Loucy (cell line): ENCODE measurements at regions not wholly inside any gene's neighbourhood (a gene's known extent, or its start where the extent isn't known, plus 50 kb on each side); places are given as distances from the start of the nearest gene placed in this dataset.

Experiments
- H2AFZ ChIP-seq: fragments of 200-600 bp; sonication (generic); 2 replicates; pipeline ENCODE4 v1.6.0; 2016; ENCODE audit warnings: antibody characterized with exemption, mild to moderate bottlenecking, low read length, moderate library complexity
- H3F3A ChIP-seq: fragments of 200-600 bp; 2 replicates; pipeline ENCODE4 v1.6.0; 2016; ENCODE audit warnings: antibody characterized with exemption, low read depth, mild to moderate bottlenecking
- H3K27me3 ChIP-seq: fragments of 200-600 bp; sonication (generic); 2 replicates; pipeline ENCODE4 v1.6.1; 2014; ENCODE audit warnings: low read length, mild to moderate bottlenecking; ENCODE audit not compliant: insufficient read depth, poor library complexity, severe bottlenecking
- H3K36me3 ChIP-seq: fragments of 200-600 bp; sonication (generic); 2 replicates; pipeline ENCODE4 v1.6.1; 2016; ENCODE audit warnings: low read length; ENCODE audit not compliant: insufficient read depth
- H3K4me1 ChIP-seq: fragments of 200-600 bp; sonication (generic); 2 replicates; pipeline ENCODE4 v1.5.1; 2014; ENCODE audit warnings: low read length, mild to moderate bottlenecking; ENCODE audit not compliant: insufficient read depth, poor library complexity, severe bottlenecking
- H3K4me2 ChIP-seq: fragments of 200-600 bp; sonication (generic); 2 replicates; pipeline ENCODE4 v1.6.0; 2014; ENCODE audit warnings: antibody characterized with exemption, low read length, low read depth, mild to moderate bottlenecking; ENCODE audit not compliant: poor library complexity, severe bottlenecking
- H3K4me3 ChIP-seq: fragments of 200-600 bp; sonication (generic); 2 replicates; pipeline ENCODE4 v1.5.1; 2014; ENCODE audit warnings: low read length, mild to moderate bottlenecking, mixed read lengths; ENCODE audit not compliant: poor library complexity, severe bottlenecking
- H3K79me2 ChIP-seq: fragments of 200-600 bp; sonication (generic); 2 replicates; pipeline ENCODE4 v1.6.1; 2014; ENCODE audit warnings: low read length; ENCODE audit not compliant: insufficient read depth
- H3K9ac ChIP-seq: fragments of 200-600 bp; sonication (generic); 2 replicates; pipeline ENCODE4 v1.6.0; 2014; ENCODE audit warnings: mild to moderate bottlenecking, low read depth, low read length, moderate library complexity; ENCODE audit not compliant: poor library complexity, severe bottlenecking
- H3K9me2 ChIP-seq: fragments of 200-600 bp; sonication (generic); replicated peaks from 2 replicates; pipeline ENCODE4 v1.6.1; 2016; ENCODE audit warnings: low read depth, low read length, mixed read lengths
- H3K9me3 ChIP-seq: fragments of 200-600 bp; sonication (generic); 2 replicates; pipeline ENCODE4 v1.6.1; 2014; ENCODE audit warnings: mild to moderate bottlenecking, antibody characterized with exemption, low read length, low read depth; ENCODE audit not compliant: insufficient read depth
- H4K20me1 ChIP-seq: fragments of 200-600 bp; sonication (generic); 2 replicates; pipeline ENCODE4 v1.6.0; 2014; ENCODE audit warnings: antibody characterized with exemption, low read length, mild to moderate bottlenecking; ENCODE audit not compliant: insufficient read depth, poor library complexity, severe bottlenecking
- EZH2phosphoT487 ChIP-seq: fragments of 200-600 bp; IDR thresholded peaks from 2 replicates; pipeline ENCODE4 v1.6.1; 2018; ENCODE audit warnings: antibody characterized with exemption, mild to moderate bottlenecking, moderate library complexity, borderline replicate concordance
- TF ChIP-seq, protein P1 (sequence below): fragments of 200-600 bp; sonication (generic); conservative IDR thresholded peaks from 2 replicates; pipeline ENCODE4 v1.5.1; 2014; ENCODE audit warnings: mild to moderate bottlenecking, antibody characterized with exemption, low read length

DNA sequence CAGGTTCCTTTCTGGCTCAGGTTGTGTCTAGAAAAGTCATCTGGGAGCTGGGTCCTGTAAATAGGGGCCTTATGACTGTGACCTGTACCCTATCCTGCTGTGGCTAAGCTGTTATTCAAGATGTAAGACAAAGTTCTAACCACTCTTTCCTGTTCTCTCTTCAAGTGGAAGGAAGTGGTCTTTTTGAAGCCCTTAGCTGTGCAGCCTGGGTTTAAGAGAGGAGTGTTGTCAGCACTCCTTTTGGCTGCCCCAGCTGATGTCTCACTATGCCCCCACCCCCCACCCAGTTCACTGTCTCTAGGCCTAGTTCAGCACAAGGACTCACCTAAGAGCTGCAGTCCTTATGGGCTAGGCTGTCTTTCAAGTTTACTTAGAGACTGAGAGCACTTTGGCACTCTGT, 1069.5 kb downstream of the FAM133A start:
- H3K79me2 ChIP-seq, result no peaks in the 10 kb centered on the region
- H3F3A ChIP-seq, result no peaks in the 10 kb centered on the region
- H3K4me1 ChIP-seq, result peaks cover 32% of the 10 kb centered on the region
- no peaks in the 10 kb centered on the region for H3K9me3 ChIP-seq
- no peaks in the 10 kb centered on the region for H3K9me2 ChIP-seq
- peak overlapping the region; percentile 86 for H3K4me2 ChIP-seq
- H3K4me3 ChIP-seq, result peak overlapping the region; percentile 51
- TF ChIP-seq, protein P1, sequence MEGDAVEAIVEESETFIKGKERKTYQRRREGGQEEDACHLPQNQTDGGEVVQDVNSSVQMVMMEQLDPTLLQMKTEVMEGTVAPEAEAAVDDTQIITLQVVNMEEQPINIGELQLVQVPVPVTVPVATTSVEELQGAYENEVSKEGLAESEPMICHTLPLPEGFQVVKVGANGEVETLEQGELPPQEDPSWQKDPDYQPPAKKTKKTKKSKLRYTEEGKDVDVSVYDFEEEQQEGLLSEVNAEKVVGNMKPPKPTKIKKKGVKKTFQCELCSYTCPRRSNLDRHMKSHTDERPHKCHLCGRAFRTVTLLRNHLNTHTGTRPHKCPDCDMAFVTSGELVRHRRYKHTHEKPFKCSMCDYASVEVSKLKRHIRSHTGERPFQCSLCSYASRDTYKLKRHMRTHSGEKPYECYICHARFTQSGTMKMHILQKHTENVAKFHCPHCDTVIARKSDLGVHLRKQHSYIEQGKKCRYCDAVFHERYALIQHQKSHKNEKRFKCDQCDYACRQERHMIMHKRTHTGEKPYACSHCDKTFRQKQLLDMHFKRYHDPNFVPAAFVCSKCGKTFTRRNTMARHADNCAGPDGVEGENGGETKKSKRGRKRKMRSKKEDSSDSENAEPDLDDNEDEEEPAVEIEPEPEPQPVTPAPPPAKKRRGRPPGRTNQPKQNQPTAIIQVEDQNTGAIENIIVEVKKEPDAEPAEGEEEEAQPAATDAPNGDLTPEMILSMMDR, result no peak
- no peak for TF ChIP-seq EZH2phosphoT487
- H2AFZ ChIP-seq, result no peak overlapping the region
- no peaks in the 10 kb centered on the region for H3K36me3 ChIP-seq
- H3K27me3 ChIP-seq, result no peaks in the 10 kb centered on the region
- no peak overlapping the region for H3K9ac ChIP-seq
- no peaks in the 10 kb centered on the region for H4K20me1 ChIP-seq

DNA sequence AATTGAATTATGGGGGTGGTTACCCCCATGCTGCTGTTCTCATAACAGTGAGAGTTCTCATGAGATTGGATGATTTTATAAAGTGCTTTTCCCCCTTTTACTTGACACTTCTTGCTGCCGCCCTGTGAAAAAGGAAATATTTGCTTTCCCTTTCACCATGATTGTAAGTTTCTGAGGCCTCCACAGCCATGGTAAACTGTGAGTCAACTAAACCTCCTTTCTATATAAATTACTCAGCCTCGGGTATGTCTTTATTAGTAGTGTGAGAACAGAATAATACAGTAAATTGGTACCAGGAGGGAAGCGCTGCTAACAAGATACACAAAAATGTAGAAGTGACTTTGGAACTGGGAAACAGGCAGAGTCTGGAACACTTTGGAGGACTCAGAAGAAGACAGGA, 1070.8 kb downstream of the FAM133A start:
- Histone ChIP-seq H3K27me3 (no peaks in the 10 kb centered on the region), H3K9ac (no peak overlapping the region)

DNA sequence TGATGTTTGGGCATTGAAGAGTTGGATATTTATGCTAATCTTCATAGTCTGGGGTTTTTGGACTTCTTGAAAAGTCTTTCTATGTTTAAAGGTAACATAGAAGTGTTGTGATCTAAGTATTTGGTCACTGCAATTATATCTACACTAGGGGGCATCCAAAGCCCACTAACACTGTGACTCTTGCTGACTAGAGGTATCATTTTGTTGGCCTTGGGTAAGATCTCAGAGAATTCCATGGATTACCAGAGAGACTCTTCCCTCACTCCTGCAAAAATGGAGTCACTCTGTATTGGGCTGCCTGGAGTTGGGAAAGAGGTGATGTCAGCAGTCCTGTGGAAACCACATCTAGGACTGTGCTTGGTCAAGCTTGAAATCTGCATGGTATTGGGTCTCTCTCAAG, 1077.6 kb downstream of the FAM133A start:
- Histone ChIP-seq H3K27me3 (no peaks in the 10 kb centered on the region), H3K9me2 (no peaks in the 10 kb centered on the region), H3K9ac (no peak overlapping the region), H3K4me1 (no peaks in the 10 kb centered on the region), H4K20me1 (no peaks in the 10 kb centered on the region), H3F3A (no peaks in the 10 kb centered on the region), H3K4me2 (no peak overlapping the region), H3K4me3 (no peak overlapping the region), H3K79me2 (no peaks in the 10 kb centered on the region), H3K9me3 (no peaks in the 10 kb centered on the region), H3K36me3 (no peaks in the 10 kb centered on the region), H2AFZ (0 out of 2 replicates have a peak overlapping the region, but pooled peaks have one; percentile 10)
- TF ChIP-seq, protein P1, result peak; percentile 64
- no peak for TF ChIP-seq EZH2phosphoT487

More for the DNA sequence above, 1070.8 kb downstream of the FAM133A start:
- H3K9me3 ChIP-seq, result no peaks in the 10 kb centered on the region
- H3K36me3 ChIP-seq, result no peaks in the 10 kb centered on the region
- no peak overlapping the region for H3K4me2 ChIP-seq
- no peaks in the 10 kb centered on the region for H3F3A ChIP-seq
- peaks cover 32% of the 10 kb centered on the region for H3K4me1 ChIP-seq
- no peaks in the 10 kb centered on the region for H3K9me2 ChIP-seq
- TF ChIP-seq, protein P1, result no peak
- H4K20me1 ChIP-seq, result no peaks in the 10 kb centered on the region
- H2AFZ ChIP-seq, result no peak overlapping the region
- no peak overlapping the region for H3K4me3 ChIP-seq
- no peaks in the 10 kb centered on the region for H3K79me2 ChIP-seq
